NT2/D1 (cell line): ENCODE measurements at regions not wholly inside any gene's neighbourhood (a gene's known extent, or its start where the extent isn't known, plus 50 kb on each side); places are given as distances from the start of the nearest gene placed in this dataset.

Source experiments
- YY1 ChIP-seq: IDR thresholded peaks from 2 replicates; pipeline ENCODE4 v1.6.1; 2011; ENCODE audit not compliant: insufficient read length, insufficient read depth
- ZNF274 ChIP-seq: IDR thresholded peaks from 2 replicates; pipeline ENCODE4 v1.6.1; 2011; ENCODE audit warnings: mild to moderate bottlenecking, low read depth, low read length

- TF ChIP-seq YY1 (no peak), ZNF274 (no peak)
Observed at GRCh38 chr5:21254161-21254560, 1266.2 kb upstream of the CDH18 start.
